A673 (cell line): ENCODE measurements at regions not wholly inside any gene's neighbourhood (a gene's known extent, or its start where the extent isn't known, plus 50 kb on each side); places are given as distances from the start of the nearest gene placed in this dataset.

ENCODE experiments used
- EZH2 ChIP-seq: fragments of 200-600 bp; sonication (generic); IDR thresholded peaks from 2 replicates; pipeline ENCODE4 v1.6.1; 2017; ENCODE audit warnings: borderline replicate concordance, low read depth, mild to moderate bottlenecking, mixed read lengths, antibody characterized with exemption, low read length; ENCODE audit not compliant: poor library complexity, severe bottlenecking
- TF ChIP-seq, protein P1 (sequence below): fragments of 300-800, 200-600 bp; sonication (generic); conservative IDR thresholded peaks from 2 replicates; pipeline ENCODE4 v1.5.1; 2017; ENCODE audit warnings: low read depth, mild to moderate bottlenecking, antibody characterized with exemption, low read length, moderate library complexity, mixed read lengths

DNA sequence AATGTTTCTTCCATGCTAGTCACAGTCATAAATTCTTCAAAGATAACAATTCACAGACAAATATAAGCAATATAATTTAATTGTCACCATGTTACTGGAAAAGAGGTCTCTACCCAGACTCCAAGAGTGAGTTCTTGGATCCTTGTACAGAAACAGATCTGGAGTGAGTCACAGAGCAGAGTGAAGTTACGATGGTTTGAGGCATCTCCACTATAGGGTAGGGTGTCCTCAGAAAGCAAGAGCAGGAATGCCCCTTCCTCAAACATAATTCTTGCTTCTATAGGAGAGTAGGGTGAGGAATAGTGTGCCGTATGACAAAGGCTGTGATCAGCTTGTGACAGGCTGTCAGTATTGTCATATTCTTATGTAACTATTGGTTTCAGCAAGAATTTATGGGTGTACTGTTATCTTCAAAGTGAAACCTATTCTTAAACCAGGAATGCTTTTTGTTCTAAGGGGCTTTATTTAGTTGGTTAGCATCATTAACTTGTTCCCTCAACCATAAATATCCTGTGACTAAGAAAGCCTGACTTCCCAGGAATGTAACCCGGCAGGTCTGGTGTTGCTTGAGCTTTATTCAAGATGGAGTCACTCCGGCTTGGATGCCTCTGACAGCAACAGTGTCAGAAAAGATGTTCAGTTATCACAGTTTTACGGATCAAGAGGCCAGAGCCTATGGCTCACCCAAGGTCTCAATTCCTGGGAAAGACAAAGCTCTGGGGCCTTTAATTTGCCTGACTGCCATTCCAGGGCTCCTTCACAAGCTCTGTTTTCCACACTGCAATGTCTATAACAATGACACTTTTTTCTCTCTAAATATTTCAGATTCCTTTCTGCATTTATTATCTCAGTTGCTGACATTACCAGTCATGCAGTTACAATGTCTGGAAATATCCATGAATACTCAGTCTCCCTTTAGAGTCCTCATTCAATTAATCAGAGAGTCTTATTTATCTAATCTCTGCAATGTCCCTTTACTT is 298.6 kb downstream of the C6orf118 start:
- TF ChIP-seq, protein P1, sequence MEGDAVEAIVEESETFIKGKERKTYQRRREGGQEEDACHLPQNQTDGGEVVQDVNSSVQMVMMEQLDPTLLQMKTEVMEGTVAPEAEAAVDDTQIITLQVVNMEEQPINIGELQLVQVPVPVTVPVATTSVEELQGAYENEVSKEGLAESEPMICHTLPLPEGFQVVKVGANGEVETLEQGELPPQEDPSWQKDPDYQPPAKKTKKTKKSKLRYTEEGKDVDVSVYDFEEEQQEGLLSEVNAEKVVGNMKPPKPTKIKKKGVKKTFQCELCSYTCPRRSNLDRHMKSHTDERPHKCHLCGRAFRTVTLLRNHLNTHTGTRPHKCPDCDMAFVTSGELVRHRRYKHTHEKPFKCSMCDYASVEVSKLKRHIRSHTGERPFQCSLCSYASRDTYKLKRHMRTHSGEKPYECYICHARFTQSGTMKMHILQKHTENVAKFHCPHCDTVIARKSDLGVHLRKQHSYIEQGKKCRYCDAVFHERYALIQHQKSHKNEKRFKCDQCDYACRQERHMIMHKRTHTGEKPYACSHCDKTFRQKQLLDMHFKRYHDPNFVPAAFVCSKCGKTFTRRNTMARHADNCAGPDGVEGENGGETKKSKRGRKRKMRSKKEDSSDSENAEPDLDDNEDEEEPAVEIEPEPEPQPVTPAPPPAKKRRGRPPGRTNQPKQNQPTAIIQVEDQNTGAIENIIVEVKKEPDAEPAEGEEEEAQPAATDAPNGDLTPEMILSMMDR: no peak
- TF ChIP-seq EZH2: no peak
